H9 (cell line): ENCODE measurements at regions not wholly inside any gene's neighbourhood (a gene's known extent, or its start where the extent isn't known, plus 50 kb on each side); places are given as distances from the start of the nearest gene placed in this dataset.
A peak's percentile ranks its signal among the peaks of the same experiment; 100 is the strongest.

Source experiments
- DNase-seq: peaks from one replicate; pipeline ENCODE4 v3.0.0-alpha.2; 2017
- H2AFZ ChIP-seq: one replicate; pipeline ENCODE4 v1.6.1; 2013; ENCODE audit warnings: mild to moderate bottlenecking, low read length, control low read depth, moderate library complexity
- H2AK5ac ChIP-seq: 2 replicates; pipeline ENCODE4 v1.6.1; 2013; ENCODE audit warnings: low read length, control low read depth, mixed read lengths; ENCODE audit not compliant: insufficient read length
- H2BK120ac ChIP-seq: one replicate; pipeline ENCODE4 v1.6.1; 2013; ENCODE audit warnings: low read depth, mild to moderate bottlenecking, low read length, control low read depth, inconsistent platforms; ENCODE audit not compliant: poor library complexity, severe bottlenecking
- H2BK12ac ChIP-seq: 2 replicates; pipeline ENCODE4 v1.6.1; 2013; ENCODE audit warnings: low read length, control low read depth, mixed read lengths, low read depth; ENCODE audit not compliant: insufficient read length
- H2BK15ac ChIP-seq: 2 replicates; pipeline ENCODE4 v1.6.1; 2013; ENCODE audit warnings: low read depth, low read length, control low read depth
- H2BK20ac ChIP-seq: one replicate; pipeline ENCODE4 v1.6.1; 2013; ENCODE audit warnings: low read depth, mild to moderate bottlenecking, low read length, control low read depth, inconsistent platforms; ENCODE audit not compliant: poor library complexity, severe bottlenecking
- H2BK5ac ChIP-seq: 2 replicates; pipeline ENCODE4 v1.6.1; 2013; ENCODE audit warnings: low read length, control low read depth, mixed read lengths; ENCODE audit not compliant: insufficient read length
- H3K14ac ChIP-seq: 2 replicates; pipeline ENCODE4 v1.6.1; 2013; ENCODE audit warnings: low read length, control low read depth; ENCODE audit not compliant: insufficient read depth
- H3K18ac ChIP-seq: 2 replicates; pipeline ENCODE4 v1.6.1; 2013; ENCODE audit warnings: low read depth, mild to moderate bottlenecking, mixed read lengths, low read length, control low read depth; ENCODE audit not compliant: insufficient read length
- H3K23ac ChIP-seq: 2 replicates; pipeline ENCODE4 v1.6.1; 2013; ENCODE audit warnings: low read length, control low read depth, mixed read lengths, low read depth; ENCODE audit not compliant: insufficient read length
- H3K23me2 ChIP-seq: 2 replicates; pipeline ENCODE4 v1.6.1; 2013; ENCODE audit warnings: low read depth, mild to moderate bottlenecking, mixed read lengths, low read length, control low read depth; ENCODE audit not compliant: insufficient read length, poor library complexity, severe bottlenecking
- H3K27ac ChIP-seq: 2 replicates; pipeline ENCODE4 v1.5.1; 2013; ENCODE audit warnings: low read length, control low read depth, mixed read lengths, low read depth; ENCODE audit not compliant: insufficient read length
- H3K27me3 ChIP-seq: 2 replicates; pipeline ENCODE4 v1.6.1; 2013; ENCODE audit warnings: low read length, control low read depth, inconsistent platforms; ENCODE audit not compliant: insufficient read depth
- H3K4ac ChIP-seq: 2 replicates; pipeline ENCODE4 v1.6.1; 2013; ENCODE audit warnings: low read depth, mild to moderate bottlenecking, control low read depth, inconsistent platforms, low read length, moderate library complexity
- H3K4me1 ChIP-seq: 2 replicates; pipeline ENCODE4 v1.6.1; 2013; ENCODE audit warnings: low read length, control low read depth, inconsistent platforms; ENCODE audit not compliant: insufficient read depth
- H3K4me2 ChIP-seq: 2 replicates; pipeline ENCODE4 v1.6.1; 2013; ENCODE audit warnings: low read length, control low read depth, mixed read lengths; ENCODE audit not compliant: insufficient read length, insufficient read depth
- H3K56ac ChIP-seq: 2 replicates; pipeline ENCODE4 v1.6.1; 2013; ENCODE audit warnings: low read depth, mild to moderate bottlenecking, mixed read lengths, low read length, control low read depth; ENCODE audit not compliant: insufficient read length
- H3K79me1 ChIP-seq: 2 replicates; pipeline ENCODE4 v1.6.1; 2013; ENCODE audit warnings: low read depth, mild to moderate bottlenecking, moderate library complexity, low read length, control low read depth, inconsistent platforms; ENCODE audit not compliant: insufficient read depth, poor library complexity, severe bottlenecking
- H3K79me2 ChIP-seq: 2 replicates; pipeline ENCODE4 v1.6.1; 2013; ENCODE audit warnings: low read length, control low read depth, inconsistent platforms; ENCODE audit not compliant: insufficient read depth
- H3K9ac ChIP-seq: 2 replicates; pipeline ENCODE4 v1.6.1; 2013; ENCODE audit warnings: low read length, control low read depth, mixed read lengths; ENCODE audit not compliant: insufficient read length; ENCODE audit errors: extremely low read depth
- H3K9me3 ChIP-seq: one replicate; pipeline ENCODE4 v1.6.1; 2013; ENCODE audit warnings: low read depth, low read length, inconsistent platforms; ENCODE audit not compliant: control insufficient read depth
- H3T11ph ChIP-seq: one replicate; pipeline ENCODE4 v1.6.1; 2013; ENCODE audit warnings: mild to moderate bottlenecking, low read length, control low read depth, inconsistent platforms
- H4K20me1 ChIP-seq: one replicate; pipeline ENCODE4 v1.6.1; 2013; ENCODE audit not compliant: control insufficient read depth, insufficient read length, insufficient read depth
- H4K5ac ChIP-seq: 2 replicates; pipeline ENCODE4 v1.6.1; 2013; ENCODE audit warnings: low read depth, mild to moderate bottlenecking, mixed read lengths, low read length, control low read depth; ENCODE audit not compliant: insufficient read length
- H4K8ac ChIP-seq: replicated peaks from 2 replicates; pipeline ENCODE4 v1.6.1; 2013; ENCODE audit warnings: low read length, control low read depth, mixed read lengths, low read depth; ENCODE audit not compliant: insufficient read length
- H4K91ac ChIP-seq: 2 replicates; pipeline ENCODE4 v1.6.1; 2013; ENCODE audit warnings: low read depth, mild to moderate bottlenecking, moderate library complexity, mixed read lengths, low read length, control low read depth; ENCODE audit not compliant: insufficient read length
- H3K27ac Mint-ChIP-seq, 3 experiments: 2 replicates in 2 of 3; 3 replicates in 1 of 3; pipeline ENCODE4 v1.8.0; 2020 to 2021; ENCODE audit warnings: mixed read lengths in 3 of 3, mild to moderate bottlenecking in 1 of 3, moderate library complexity in 1 of 3
- H3K27me3 Mint-ChIP-seq: 2 replicates; pipeline ENCODE4 v1.8.0; 2021; ENCODE audit warnings: low read depth, mild to moderate bottlenecking, moderate library complexity, mixed read lengths
- H3K36me3 Mint-ChIP-seq, 3 experiments: 2 replicates in 2 of 3; 3 replicates in 1 of 3; pipeline ENCODE4 v1.8.0; 2020 to 2021; ENCODE audit warnings: low read depth in 3 of 3, mixed read lengths in 3 of 3; ENCODE audit not compliant: insufficient read depth in 1 of 3
- H3K4me1 Mint-ChIP-seq, 2 experiments: 2 replicates each; pipeline ENCODE4 v1.8.0; 2020; ENCODE audit warnings: mixed read lengths in 2 of 2
- H3K4me3 Mint-ChIP-seq, 2 experiments: 2 replicates in 1 of 2; 3 replicates in 1 of 2; pipeline ENCODE4 v1.8.0; 2020 to 2021; ENCODE audit warnings: mild to moderate bottlenecking in 2 of 2, mixed read lengths in 2 of 2, moderate library complexity in 1 of 2
- H3K9me3 Mint-ChIP-seq, 2 experiments: 2 replicates in 1 of 2; 3 replicates in 1 of 2; pipeline ENCODE4 v1.8.0; 2020; ENCODE audit warnings: mild to moderate bottlenecking in 2 of 2, mixed read lengths in 2 of 2, moderate library complexity in 1 of 2
- WGBS: extraction: QIAGEN DNeasy Blood & Tissue Kit; methylation state at CpG from one replicate; pipeline ENCODE4 v1.1.7; 2013; ENCODE audit warnings: missing lambda C conversion rate, low lambda C conversion rate, mixed read lengths; ENCODE audit not compliant: insufficient read length; ENCODE audit errors: extremely low coverage; 5-methylcytosine and 5-hydroxymethylcytosine counted together
- TF ChIP-seq, protein P1 (sequence below): fragments of 200-600 bp; sonication (generic); conservative IDR thresholded peaks from 3 replicates; pipeline ENCODE4 v1.8.0; 2021; ENCODE audit warnings: antibody characterized with exemption, mild to moderate bottlenecking

DNA sequence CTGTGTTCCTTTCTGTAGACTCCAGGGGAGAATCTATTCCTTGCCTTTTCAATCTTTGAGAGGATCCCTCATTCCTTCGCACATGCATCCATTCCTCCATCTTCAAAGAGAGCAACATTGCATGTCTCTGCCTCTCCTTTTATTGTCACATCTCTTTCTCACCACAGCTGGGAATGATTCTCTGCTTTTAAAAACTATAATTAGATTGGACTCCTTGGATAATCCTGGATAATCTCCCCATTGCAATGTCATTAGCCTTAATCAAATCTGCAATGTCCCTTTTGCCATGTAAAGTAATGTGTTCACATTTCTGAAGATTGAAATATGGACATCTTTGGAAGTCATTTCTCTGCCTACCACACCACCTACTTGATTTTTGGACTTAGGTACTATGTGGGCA, 750.1 kb downstream of the COL12A1 start:
- Mint-ChIP-seq H3K9me3 (no peaks in the 10 kb centered on the region), H3K27me3 (peaks cover 6% of the 10 kb centered on the region), H3K4me3 (no peak overlapping the region), H3K36me3 (no peaks in the 10 kb centered on the region), H3K4me1 (peaks cover 0 to 2% of the 10 kb centered on the region in 2 experiments; a peak in 1 of 4 replicates), H3K27ac (no peak overlapping the region)
- H3K27me3 ChIP-seq: no peaks in the 10 kb centered on the region
- H2BK15ac ChIP-seq: no peak overlapping the region
- no CpG with 5 or more reads among the region's 1 CpG for WGBS
- H3K4ac ChIP-seq: no peak overlapping the region
- H3K56ac ChIP-seq: no peak overlapping the region
- H2BK5ac ChIP-seq: no peak overlapping the region
- DNase-seq: no peak
- H3K4me1 ChIP-seq: no peaks in the 10 kb centered on the region
- H3K23me2 ChIP-seq: no peaks in the 10 kb centered on the region
- H4K8ac ChIP-seq: no peak overlapping the region
- H4K20me1 ChIP-seq: no peaks in the 10 kb centered on the region
- no peak overlapping the region for H3K4me2 ChIP-seq
- no peak overlapping the region for H3K14ac ChIP-seq
- no peak overlapping the region for H2BK120ac ChIP-seq
- H4K91ac ChIP-seq: no peak overlapping the region
- no peak overlapping the region for H4K5ac ChIP-seq
- no peak overlapping the region for H3K27ac ChIP-seq
- H3K9ac ChIP-seq: no peak overlapping the region
- H2BK20ac ChIP-seq: peak overlapping the region; percentile 60
- H2BK12ac ChIP-seq: no peak overlapping the region
- TF ChIP-seq, protein P1, sequence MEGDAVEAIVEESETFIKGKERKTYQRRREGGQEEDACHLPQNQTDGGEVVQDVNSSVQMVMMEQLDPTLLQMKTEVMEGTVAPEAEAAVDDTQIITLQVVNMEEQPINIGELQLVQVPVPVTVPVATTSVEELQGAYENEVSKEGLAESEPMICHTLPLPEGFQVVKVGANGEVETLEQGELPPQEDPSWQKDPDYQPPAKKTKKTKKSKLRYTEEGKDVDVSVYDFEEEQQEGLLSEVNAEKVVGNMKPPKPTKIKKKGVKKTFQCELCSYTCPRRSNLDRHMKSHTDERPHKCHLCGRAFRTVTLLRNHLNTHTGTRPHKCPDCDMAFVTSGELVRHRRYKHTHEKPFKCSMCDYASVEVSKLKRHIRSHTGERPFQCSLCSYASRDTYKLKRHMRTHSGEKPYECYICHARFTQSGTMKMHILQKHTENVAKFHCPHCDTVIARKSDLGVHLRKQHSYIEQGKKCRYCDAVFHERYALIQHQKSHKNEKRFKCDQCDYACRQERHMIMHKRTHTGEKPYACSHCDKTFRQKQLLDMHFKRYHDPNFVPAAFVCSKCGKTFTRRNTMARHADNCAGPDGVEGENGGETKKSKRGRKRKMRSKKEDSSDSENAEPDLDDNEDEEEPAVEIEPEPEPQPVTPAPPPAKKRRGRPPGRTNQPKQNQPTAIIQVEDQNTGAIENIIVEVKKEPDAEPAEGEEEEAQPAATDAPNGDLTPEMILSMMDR: no peak
- H3K23ac ChIP-seq: no peak overlapping the region
- H3K9me3 ChIP-seq: no peaks in the 10 kb centered on the region
- no peaks in the 10 kb centered on the region for H3K79me2 ChIP-seq
- no peak overlapping the region for H3T11ph ChIP-seq
- no peak overlapping the region for H3K18ac ChIP-seq
- no peak overlapping the region for H2AFZ ChIP-seq
- no peak overlapping the region for H2AK5ac ChIP-seq
- H3K79me1 ChIP-seq: no peaks in the 10 kb centered on the region
